ENCODE measurements at regions not wholly inside any gene's neighbourhood (a gene's known extent, or its start where the extent isn't known, plus 50 kb on each side); places are given as distances from the start of the nearest gene placed in this dataset.
A peak's percentile ranks its signal among the peaks of the same experiment; 100 is the strongest.
"Not testable (repeated sequence)": the region's sequence is repeated elsewhere in the genome, so short reads cannot be mapped to it uniquely, and the experiment has no call there.

DNA sequence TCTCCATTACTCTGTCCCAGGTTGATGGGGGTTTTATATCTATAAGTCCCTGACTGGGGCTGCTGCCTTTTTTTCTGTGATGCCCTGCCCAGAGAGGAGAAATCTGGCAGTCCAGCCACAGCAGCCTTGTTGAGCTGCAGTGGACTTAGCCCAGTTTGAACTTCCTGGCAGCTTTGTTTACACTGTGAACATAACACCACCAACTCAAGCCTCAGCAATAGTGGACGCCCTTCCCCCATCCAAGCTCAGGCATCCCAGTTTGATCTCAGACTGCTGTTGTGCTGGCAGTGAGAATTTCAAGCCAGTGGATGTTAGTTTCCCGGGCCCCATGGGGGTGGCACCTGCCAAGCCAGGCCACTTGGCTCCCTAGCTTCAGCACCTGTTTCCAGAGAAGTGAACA is 298.5 kb upstream of the KDM5D start:
- no peak for DNase-seq (ENCODE audit: low spot score)

DNA sequence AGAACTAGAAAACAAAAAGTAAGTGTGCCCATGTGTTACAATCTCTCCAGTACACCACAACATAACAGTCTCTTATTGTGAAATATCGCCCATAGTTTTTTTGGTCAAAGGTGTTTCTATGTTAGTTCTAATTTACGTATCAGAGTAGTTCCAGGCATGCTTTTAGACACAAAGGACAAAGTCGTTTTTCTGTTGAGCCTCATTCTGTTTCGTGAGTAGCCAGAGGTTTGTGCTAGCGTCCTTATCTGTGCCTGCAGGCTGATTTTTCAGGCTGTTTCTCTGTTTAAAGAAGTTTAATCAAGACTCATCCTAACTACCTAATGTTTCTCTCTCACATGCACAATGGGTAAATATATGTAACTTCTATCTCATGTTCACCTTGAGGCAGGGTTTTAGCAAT is 281.1 kb upstream of the KDM5D start:
- DNase-seq (ENCODE audit: low spot score) = no peak

DNA sequence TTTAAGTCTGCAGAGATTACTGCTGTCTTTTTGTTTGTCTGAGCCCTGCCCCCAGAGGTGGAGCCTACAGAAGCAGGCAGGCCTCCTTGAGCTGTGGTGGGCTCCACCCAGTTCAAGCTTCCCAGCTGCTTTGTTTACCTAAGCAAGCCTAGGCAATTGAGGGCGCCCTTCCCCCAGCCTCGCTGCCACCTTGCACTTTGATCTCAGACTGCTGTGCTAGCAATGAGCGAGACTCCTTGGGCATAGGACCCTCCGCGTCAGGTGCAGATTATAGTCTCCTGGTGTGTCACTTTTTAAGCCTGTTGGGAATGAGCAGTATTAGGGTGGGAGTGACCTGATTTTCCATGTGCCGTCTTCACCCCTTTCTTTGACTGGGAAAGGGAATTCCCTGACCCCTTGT is 248.9 kb upstream of the KDM5D start:
- DNase-seq (ENCODE audit: low spot score) = not testable (repeated sequence)

DNA sequence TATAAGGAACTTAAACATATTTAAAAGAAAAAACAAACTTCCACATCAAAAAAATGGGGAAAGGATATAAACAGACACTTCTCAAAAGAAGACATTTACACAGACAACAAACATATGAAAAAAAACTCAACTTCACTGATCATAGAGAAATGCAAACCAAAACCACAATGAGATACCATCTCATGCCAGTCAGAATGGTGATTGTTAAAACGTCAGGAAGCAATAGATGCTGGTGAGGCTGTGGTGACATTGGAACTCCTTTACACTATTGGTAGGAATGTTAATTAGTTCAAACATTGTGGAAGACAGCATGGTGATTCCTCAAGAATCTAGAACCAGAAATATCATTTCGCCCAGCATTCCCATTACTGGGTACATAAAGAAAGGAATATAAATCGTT is 228.5 kb upstream of the KDM5D start:
- DNase-seq (ENCODE audit: low spot score) = no peak

DNA sequence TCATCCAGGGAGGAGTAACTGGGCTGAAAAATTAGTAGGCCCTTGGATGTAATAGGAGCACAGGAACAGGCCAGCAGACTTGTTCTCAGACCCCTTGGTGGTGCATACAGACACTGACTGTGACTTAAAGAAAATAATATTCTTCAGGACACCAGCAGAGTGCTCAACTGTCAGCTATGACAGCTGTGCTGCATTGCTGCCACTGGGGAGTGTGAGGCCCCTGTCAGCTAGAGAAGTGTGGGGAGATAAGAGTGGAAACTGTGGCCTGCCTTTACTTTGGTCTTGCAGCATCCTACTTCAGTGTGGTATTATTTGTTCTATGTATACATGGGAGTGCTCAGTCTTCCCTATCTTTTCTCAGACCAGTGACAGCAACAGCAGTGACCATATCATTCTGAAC is 203.2 kb upstream of the KDM5D start:
- no peak for DNase-seq (ENCODE audit: low spot score)

DNA sequence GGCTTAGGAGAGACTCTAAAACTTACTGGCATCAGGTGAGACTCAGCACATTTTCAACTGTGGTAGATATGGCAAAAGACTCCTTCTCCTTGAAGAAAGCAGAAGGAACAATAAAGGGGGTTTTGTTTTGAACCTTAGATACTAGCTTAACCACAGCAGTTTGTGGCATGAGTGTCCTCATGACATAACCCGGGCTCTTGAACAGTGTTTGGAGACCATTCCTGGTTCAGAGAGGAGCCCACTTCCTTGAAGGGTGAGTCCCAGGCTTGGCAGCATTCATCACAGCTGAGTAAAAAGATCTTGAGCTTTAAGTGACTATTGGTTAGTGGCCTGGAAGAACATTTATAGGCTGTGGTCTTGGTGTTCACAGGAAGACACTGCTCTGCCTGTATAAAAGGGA is 154.5 kb upstream of the KDM5D start:
- DNase-seq (ENCODE audit: low spot score) = no peak

DNA sequence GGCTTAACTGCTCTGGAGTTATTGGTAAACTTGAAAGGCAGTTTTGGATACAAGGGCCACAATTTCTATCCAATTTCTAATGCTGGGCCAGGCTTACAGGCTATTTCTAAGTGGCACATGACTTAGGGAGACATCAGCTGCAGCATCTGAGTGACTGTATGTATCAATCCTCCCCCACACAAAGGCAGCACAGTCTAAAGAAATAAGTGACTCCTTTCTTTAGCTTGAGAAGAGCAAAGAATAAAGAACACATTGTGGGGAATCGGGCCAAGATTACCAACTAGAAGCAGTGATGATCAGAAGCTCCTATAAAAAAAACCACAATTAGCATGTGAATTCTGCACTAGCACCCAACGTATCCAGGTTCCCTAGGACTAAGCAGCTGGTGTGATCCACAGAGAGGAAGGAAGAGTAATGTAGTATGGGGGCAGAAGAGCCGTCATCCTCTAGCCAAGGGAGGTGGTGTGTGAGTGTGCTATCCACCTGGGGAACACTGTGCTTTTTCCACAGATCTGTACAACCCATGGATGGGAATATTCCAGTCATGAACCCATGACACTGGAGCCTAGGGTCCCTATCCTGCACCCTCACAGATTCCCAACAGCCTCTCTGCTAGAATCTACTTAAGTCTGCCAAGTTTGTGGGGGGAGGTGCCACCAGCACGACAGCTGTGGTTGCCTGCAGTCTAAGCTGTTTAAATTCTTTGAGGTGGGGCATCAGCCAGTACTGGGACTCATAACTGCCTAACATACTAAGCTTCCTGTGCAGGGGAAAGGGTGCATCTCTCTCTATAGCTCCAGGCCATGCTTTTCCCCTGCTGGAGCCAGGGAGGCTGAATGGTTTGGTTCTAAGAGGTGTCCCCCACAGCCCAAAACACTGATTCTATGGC is 147.8 kb upstream of the KDM5D start:
- no peak for DNase-seq (ENCODE audit: low spot score)

DNA sequence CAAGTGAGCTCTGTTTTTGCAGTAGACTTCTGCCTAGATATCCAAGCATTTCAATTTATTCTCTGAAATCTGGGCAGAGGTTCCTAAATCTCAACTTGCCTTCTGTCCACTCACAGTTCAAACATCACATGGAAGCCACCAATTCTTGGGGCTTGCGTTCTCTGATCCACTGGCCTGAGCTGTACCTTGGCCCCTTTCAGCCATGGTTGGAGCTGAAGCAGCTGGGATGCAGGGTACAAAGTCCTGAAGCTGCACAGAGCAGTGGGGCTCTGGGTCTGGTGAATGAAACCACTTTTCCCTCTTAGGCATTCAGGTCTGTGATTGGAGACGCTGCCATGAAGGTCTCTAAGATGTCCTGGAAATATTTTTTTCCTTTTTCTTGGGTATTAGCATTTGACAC is 137.6 kb upstream of the KDM5D start:
- DNase-seq (ENCODE audit: low spot score) = no peak

DNA sequence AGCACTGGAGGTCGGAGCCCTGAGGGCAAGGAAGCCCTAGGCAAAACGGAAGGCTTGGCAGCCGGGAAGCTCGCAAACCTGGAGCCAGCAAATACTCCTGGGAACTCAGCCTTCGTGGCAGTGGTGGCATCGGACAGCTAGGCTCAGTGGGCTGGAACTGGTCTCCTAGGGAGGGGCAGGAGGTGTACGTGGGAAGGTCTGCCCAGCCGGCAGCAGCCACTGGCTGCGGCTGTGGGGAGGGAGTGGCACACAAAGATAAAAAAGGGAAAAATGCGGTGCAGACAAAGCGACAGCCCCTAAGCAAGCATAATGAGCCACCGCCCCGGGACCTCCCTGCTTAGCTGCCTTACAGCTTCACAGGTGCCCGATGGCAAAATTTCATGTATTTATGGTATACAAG is 125.2 kb upstream of the KDM5D start:
- DNase-seq (ENCODE audit: low spot score) = no peak

DNA sequence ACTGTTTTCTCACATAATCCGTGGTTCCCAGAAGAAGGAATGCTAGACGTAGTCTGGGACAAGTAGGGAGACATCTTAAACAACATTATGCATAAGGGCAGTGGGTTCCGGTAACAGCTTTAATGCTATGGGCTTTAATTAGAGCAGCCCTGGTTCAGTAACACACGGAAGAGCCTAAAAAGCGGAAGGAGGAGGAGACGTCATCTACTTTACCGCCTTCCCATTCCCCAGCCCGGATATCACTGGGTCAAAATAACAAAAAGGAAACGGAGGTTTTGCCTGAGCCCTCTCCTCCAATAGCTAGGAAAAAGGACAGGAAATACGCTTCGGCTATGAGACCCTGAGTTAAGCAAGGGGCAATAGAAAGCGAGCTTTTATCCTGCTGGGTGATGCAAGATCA is 124.8 kb upstream of the KDM5D start:
- DNase-seq (ENCODE audit: low spot score) = peak; percentile 2

DNA sequence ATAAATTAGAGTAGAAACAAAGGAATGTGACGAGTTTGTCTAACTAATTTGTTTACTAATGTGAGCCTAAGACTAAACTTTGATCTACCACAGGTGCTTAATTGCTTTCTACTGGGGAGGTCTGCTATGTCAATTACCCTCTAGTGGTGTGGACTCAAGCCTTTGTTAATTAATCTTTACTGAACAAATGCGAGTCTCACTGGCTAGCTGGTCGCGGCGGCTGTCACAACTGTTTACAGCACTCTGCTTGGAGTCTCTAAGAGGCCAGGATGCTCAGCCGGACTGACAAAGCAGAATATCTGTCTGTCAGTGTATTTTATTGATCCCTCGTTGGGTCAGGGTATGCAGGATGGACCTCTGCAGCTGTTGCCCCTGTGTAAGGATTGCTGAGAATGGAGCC is 124.1 kb upstream of the KDM5D start:
- no peak for DNase-seq (ENCODE audit: low spot score)

DNA sequence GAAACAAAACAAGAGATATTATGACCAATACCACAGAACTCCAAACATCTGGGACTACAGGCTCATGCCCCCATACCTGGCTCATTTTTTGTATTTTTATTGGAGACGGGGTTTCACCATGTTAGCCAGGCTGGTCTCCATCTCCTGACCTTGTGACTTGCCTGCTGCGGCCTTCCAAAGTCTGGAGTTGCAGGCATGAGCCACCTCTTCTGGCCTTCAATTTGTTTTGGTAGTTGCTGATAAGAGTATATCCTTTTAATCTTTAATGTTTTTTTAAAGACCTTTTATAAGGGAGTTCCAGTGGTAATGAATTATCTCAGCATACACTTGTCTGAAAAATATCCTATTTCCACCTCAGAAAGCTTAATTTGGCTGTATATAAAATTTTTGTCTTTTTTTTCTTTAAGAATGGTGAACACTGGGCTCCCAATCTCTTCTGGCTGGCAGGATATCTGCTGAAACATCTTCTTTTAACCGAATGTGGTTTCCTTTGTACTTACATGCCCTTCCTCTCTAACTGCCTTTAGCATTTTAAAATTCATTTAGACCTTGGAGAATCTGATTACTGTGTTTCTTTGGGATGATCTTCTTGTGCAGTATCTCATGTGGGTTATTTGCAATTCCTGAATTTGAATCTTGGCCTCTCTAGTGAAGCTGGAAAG is 112.1 kb upstream of the KDM5D start:
- no peak for DNase-seq (ENCODE audit: low spot score)

DNA sequence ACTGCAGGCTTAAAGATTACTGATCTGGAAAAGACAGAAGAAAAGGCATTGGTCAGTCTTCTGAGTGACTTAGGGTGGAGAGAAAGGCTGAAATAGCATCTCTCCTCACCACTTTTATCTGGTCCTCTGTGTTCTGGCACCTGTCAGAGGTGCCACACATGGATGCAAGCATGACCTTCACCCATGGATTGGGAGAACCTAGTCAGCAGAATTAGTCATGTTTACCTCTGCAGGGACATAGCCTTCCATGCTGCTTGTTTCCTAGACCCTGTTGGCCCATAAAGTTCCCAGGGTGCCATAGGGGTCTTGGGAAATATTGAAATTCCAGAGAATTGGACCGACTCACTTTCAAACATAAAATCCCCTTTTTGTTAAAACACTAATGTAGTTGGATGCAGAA is 98.4 kb upstream of the KDM5D start:
- DNase-seq (ENCODE audit: low spot score) = no peak

DNA sequence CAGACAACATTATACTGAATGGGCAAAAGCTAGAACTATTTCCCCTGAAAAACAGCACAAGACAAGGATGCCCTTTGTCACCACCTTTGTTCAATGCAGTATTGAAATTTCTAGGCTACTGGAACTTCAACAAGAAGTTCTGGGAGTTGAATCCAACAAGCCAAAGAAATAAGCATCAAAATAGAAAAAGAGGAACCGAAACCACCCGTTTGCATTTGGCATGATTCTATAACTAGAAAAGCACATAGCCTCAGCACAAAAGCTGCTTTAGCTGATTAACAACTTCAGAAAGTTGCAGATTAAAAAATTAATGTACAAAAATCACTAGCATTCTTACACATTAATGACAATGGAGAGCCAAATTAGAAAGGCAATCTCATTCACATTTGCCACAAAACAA is 79.6 kb upstream of the KDM5D start:
- DNase-seq (ENCODE audit: low spot score) = no peak

DNA sequence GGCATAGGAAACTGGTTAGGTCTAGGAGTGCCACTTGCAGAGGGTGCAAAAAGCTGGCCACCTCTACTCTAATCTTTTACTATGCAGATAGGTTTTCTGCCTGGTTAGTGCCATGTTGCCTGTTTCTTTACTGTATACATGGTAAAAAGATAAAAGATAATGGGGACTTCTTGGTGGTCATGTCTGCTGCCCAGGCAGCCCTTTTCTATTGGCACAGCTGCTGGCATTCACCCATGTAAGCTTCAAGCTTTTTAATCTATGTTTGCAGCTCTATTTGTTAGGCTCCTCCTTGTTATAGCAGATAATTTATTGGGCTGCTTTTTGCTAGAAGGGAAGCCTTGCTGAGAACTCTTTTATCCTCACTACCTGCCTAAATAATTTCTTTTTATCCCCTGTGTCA is 74.0 kb upstream of the KDM5D start:
- DNase-seq (ENCODE audit: low spot score) = no peak

DNA sequence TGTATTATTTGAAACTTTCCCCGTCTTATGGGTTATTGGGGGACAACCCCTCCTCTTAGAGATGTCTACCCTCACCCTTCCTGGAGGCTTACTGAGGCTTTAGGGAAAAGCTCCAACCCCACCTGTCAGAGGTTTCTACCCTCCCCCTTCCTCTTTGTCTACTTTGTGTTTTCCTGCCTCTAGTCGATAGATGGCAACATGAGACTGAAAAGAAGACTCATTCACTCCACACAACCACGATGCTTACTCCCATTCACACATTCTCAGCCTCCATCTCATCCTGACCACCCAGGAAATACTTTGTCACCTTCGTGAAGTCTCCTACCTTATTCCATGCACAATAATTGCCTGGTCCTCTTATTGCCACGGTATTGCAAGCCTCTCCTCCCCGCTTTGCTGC is 72.4 kb upstream of the KDM5D start:
- DNase-seq (ENCODE audit: low spot score) = no peak

DNA sequence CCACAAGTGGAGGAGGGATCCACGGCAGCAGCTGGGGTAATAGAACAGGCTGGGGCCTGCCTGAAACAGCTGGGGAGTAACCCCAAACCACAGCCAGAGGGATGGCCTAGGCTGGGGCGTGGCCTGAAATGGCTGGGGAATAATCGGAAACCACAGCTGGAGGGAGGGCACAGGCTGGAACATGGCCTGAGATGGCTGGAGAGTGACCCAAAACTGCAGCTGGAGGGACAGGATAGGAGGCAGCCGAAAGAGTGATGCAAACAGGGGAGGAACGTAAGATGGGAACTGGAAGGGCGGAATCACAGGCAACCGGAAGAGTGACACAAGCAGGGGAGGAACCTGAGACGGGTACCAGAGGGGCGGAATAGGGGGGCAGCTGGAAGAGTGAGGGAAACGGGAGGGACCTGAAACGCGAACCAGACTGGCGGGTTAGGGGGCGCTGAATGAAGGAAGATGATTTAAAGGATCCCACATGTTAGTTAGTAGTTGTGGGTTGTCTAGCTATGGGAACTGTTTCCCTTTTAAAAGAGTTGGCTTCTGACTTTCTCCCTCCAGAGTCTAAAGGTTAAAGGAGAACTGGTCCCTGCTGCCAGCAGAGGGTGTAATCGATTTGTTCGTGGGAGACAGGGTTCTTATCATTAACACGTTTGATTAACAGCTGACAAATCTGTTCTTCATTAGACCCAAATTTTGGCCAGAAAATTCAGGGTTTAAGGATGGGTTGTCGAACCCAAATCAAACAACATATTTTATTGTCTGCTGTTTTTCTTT is 71.7 kb upstream of the KDM5D start:
- DNase-seq (ENCODE audit: low spot score) = no peak
